PC-9 (cell line): ENCODE measurements at regions not wholly inside any gene's neighbourhood (a gene's known extent, or its start where the extent isn't known, plus 50 kb on each side); places are given as distances from the start of the nearest gene placed in this dataset.

ENCODE experiments used
- EZH2 ChIP-seq: fragments of 200-600 bp; sonication (generic); IDR thresholded peaks from 2 replicates; pipeline ENCODE4 v1.8.0; 2017; ENCODE audit warnings: antibody characterized with exemption, low read depth
- TF ChIP-seq, protein P1 (sequence below): fragments of 200-600 bp; sonication (generic); conservative IDR thresholded peaks from 2 replicates; pipeline ENCODE4 v1.6.1; 2017; ENCODE audit warnings: mixed run types, antibody characterized with exemption, mild to moderate bottlenecking, moderate library complexity

DNA sequence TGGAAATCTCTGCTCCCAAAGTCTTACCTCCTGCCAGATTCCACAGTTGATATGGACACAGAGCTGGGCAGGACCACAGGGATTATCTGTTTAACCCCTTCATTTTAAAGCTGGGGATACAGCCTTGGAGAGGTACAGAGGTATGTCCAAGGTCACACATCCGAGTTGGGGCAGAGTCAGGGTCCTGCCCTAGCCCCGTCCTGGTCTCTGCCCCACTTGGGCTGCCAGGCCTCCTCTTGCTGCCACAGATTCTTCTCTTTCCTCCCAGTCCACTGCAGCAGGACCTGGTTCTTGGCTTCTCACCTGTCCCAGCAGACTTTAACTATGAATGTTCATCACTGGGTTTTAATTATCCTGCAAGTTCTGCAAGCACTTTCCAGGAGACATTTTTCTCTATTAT lies 258.3 kb downstream of the MATN1 start:
- TF ChIP-seq, protein P1, sequence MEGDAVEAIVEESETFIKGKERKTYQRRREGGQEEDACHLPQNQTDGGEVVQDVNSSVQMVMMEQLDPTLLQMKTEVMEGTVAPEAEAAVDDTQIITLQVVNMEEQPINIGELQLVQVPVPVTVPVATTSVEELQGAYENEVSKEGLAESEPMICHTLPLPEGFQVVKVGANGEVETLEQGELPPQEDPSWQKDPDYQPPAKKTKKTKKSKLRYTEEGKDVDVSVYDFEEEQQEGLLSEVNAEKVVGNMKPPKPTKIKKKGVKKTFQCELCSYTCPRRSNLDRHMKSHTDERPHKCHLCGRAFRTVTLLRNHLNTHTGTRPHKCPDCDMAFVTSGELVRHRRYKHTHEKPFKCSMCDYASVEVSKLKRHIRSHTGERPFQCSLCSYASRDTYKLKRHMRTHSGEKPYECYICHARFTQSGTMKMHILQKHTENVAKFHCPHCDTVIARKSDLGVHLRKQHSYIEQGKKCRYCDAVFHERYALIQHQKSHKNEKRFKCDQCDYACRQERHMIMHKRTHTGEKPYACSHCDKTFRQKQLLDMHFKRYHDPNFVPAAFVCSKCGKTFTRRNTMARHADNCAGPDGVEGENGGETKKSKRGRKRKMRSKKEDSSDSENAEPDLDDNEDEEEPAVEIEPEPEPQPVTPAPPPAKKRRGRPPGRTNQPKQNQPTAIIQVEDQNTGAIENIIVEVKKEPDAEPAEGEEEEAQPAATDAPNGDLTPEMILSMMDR, result no peak
- no peak for TF ChIP-seq EZH2
